LNCAP (cell line): ENCODE measurements at regions not wholly inside any gene's neighbourhood (a gene's known extent, or its start where the extent isn't known, plus 50 kb on each side); places are given as distances from the start of the nearest gene placed in this dataset.

ENCODE experiments used
- TF ChIP-seq, protein P1 (sequence below): fragments of 450-650 bp; IDR thresholded peaks from 2 replicates; pipeline ENCODE4 v1.5.1; 2017; ENCODE audit warnings: mild to moderate bottlenecking

DNA sequence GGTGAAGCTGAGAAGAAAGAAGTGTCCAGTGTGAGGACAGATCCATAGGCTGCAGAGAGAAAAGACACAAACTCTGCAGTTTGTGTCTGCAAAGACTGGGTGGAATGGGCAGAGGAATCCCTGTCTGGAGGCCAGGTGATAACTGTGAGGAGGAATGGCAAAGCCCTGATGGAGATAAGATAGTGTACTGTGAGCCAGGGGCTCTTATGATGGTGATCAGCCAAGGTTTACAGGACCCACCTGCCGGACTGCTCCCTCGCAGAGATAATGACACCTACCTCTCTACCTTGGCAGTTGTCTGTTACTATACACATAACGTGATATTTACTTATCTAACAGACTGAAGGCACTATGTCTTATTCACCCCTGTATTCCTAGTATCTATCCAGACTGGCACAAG lies 92.6 kb upstream of the ASIC2 start:
- TF ChIP-seq, protein P1, sequence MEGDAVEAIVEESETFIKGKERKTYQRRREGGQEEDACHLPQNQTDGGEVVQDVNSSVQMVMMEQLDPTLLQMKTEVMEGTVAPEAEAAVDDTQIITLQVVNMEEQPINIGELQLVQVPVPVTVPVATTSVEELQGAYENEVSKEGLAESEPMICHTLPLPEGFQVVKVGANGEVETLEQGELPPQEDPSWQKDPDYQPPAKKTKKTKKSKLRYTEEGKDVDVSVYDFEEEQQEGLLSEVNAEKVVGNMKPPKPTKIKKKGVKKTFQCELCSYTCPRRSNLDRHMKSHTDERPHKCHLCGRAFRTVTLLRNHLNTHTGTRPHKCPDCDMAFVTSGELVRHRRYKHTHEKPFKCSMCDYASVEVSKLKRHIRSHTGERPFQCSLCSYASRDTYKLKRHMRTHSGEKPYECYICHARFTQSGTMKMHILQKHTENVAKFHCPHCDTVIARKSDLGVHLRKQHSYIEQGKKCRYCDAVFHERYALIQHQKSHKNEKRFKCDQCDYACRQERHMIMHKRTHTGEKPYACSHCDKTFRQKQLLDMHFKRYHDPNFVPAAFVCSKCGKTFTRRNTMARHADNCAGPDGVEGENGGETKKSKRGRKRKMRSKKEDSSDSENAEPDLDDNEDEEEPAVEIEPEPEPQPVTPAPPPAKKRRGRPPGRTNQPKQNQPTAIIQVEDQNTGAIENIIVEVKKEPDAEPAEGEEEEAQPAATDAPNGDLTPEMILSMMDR: no peak

DNA sequence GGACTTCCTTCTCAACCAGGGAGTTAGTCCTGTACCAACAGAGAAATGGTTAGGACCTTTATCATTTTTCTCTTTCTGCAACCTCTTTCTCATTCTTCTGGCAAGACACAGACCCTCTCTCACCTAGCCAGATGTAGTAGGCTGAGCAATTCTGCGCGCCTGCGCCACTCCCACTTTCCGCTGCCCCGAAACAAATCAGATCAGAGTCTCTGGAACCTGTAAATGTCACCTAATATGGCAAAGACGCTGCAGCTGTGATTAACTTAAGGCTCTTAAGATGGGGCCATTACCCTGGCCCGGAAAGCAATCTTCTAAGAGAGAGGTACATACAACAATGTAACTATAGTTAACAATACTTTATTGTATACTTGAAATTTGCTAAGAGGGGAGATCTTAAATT lies 94.3 kb upstream of the ASIC2 start:
- TF ChIP-seq, protein P1: no peak

DNA sequence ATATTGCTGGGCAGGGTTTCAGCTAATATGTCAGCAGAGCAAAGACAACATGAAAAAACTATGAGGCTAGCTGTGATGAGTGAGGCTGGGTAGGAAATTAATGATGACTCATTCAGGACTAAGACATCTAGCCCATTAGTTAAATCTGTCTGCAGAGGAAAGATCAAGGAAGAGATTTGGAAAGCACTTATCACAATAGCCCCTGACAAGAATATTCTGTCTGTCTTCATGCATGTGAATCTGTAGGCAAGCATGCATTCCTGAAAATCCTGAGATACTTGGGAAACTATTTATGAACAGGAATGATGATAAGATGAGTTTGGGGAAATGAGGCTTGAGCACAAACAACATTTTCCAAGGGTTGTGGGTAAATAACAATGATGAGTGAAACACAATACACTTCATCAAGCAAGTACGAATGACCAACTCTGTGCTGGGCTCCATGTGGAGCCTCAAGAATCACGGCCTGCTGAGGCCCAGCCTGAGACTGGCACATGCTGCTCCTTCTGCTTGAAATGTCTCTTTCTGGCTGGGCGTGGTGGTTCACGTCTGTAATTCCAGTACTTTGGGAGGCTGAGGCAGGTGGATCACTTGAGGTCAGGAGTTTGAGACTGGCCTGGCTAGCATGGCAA lies 96.5 kb upstream of the ASIC2 start:
- TF ChIP-seq, protein P1: no peak

DNA sequence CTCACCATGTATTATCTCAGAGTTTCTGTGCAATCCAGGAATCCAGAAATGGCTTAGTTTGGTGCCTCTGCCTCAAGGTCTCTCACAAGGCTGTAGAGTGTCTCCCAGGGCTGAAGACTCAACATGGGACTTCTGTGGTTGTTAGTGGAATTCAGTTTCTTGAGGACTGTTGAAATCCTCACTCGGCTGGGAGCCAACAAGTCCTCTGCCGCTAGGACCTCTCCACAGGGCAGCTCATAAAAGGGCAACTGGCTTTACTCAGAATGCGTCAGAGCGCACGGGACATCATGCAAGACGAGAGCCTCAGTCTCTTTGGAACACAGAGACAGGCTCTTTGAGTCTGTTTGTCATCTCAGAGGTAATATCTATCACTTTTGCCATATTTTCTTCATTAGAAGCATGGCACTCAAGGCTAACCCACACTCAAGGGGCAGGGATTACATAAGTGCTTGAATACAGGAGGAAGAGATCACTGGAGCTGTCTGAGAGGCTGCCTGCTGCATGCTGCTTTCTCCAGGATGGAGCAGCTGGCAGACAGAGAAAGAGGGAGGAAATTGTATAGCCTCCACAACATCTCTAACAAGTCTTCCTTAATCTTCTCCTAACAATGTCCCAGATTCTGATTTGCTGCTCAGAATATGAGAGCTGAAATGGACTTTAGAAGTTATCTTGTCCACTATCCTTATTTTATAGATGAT lies 97.5 kb upstream of the ASIC2 start:
- TF ChIP-seq, protein P1: no peak

DNA sequence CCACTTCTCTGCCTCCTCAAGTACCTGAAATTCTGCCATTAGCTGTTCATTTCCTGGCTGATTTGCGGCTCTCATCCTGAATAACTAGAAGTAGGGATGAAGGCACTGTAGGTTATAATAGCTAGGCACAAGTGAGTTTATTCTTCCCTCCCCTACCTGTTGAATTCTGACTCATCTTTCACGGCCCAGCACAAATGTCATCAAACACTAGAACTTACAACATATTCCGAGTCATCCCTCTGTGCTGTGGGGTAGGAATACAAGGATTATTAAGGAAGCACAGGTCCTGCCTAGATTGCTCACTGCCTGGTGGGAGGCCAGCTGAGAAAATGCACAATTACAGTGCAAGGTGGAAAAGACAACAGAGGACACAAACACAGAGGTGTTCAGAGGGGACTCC lies 103.7 kb upstream of the ASIC2 start:
- TF ChIP-seq, protein P1: no peak

DNA sequence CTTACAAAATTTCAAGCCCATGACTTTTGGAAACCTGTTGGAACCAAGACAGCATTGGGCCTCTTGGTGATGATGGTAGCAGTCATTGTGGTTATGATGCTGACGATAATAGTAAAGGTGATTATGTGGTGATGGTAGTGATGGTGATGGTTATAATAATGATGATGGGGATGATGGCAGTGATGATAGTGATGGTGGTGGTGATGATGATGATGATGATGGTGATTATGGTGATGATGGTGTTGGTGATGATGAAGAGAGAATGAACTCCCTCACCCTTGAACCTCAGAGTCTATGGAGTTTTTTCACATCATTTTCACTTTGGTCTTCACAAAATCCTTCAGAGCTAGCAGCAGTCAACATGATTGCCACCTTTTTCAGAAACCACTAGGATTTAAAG lies 105.3 kb upstream of the ASIC2 start:
- TF ChIP-seq, protein P1: no peak

DNA sequence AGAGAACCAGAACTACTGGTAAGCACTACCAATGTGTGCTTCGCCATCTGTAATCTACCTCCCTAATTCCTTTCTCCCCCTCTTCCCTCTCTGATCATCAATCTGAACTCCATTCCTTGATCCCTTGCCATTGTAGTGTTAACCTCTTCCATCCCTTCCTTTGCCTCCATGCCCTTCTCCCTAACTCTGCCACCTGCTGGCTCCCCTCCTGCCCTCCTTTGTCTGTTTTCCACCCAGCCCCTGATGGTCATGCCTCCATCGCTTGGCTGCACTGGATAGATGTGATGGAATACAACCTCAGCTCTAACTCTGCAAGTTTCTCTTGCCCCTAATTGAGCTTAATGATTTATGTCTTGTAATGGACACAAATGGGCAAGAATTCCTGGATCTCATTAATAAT lies 108.2 kb upstream of the ASIC2 start:
- TF ChIP-seq, protein P1: no peak
